HG03432 (cell line): ENCODE measurements at regions not wholly inside any gene's neighbourhood (a gene's known extent, or its start where the extent isn't known, plus 50 kb on each side); places are given as distances from the start of the nearest gene placed in this dataset.

Experiments used
- ATAC-seq: cut with Tn5 transposase; IDR thresholded peaks from one replicate; pipeline ENCODE4 v1.9.1; 2021; ENCODE audit warnings: mild to moderate bottlenecking, moderate library complexity; ENCODE audit not compliant: unreplicated experiment

DNA sequence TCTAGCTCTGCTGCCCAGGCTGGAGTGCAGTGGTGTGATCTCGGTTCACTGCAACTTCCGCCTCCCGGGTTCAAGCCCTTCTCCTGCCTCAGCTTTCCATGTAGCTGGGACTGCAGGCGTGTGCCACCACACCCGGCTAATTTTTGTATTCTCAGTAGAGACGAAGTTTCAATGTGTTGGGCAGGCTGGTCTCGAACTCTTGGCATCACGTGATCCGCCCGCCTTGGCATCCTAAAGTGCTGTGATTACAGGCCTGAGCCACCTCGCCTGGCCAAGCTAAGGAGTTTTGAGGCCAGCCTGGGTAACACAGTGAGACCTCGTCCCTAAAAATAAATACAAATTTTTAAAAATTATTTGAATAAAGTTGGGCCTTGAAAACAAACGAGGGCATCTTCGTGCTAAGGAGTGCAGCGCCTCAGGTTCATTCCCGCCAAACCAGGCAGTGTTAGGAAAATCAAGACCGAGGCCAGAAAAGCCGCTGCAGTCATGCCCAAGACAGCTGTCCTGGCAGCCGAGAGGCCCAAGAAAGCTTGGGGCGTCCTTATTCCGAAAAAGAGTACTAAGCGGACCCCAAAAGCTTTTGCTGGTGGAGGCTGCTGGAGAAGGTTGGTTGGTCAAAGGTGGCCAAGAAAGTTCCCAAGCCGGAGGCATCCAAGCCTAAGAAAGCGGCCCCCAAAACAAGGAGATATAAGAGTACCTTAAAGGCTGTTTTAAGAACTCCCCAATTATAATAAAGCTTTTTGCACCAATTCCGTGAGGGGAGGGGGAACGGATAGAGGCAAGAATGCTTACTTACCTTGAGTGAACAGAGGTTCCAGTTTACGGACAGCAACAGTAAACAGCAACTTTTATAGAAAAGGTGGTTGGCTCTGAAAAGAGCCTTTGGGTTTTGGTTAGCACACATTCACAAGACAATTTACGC lies 109.0 kb downstream of the HFE start:
- no peak for ATAC-seq

DNA sequence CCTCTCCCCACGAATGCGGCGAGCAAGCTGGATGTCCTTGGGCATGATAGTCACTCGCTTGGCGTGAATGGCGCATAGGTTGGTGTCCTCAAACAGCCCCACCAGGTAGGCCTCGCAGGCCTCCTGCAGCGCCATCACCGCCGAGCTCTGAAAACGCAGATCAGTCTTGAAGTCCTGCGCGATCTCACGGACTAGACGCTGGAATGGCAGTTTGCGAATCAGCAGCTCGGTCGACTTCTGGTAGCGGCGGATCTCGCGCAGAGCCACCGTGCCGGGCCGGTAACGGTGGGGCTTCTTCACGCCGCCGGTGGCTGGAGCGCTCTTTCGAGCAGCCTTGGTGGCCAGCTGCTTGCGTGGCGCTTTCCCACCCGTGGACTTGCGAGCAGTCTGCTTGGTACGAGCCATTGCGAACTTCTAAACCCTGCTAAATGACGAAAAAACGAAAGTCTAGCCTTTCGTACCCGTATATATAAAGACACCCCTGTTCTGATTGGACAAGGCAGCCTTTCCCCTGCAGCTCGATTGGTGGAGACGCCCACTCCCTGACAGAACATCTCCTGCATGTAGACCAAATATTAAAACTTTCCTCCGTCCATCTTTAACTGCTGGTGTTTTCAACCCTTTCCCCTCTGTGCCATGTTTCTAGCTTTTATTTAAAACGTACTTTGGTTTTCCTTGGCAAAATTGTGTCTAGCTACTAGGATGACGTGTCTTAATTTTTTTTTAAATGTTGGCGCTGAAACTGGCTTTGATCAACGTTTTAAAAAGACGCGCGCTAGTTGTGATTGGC lies 109.8 kb downstream of the HFE start:
- ATAC-seq = peak; percentile 51

DNA sequence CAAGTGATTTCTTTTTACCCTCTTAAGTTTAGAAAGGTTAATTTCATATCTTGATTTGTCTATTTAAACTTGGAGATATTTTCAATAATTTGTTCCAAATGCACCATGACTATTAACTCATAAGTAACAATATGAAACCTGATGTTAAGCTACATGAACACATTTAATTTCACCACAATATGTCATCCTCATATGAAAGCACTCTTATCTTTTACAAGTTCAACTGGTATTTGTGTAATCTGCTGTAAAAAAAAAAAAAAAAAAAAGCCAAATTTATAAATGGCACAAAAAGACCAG lies 110.4 kb downstream of the HFE start:
- no peak for ATAC-seq

DNA sequence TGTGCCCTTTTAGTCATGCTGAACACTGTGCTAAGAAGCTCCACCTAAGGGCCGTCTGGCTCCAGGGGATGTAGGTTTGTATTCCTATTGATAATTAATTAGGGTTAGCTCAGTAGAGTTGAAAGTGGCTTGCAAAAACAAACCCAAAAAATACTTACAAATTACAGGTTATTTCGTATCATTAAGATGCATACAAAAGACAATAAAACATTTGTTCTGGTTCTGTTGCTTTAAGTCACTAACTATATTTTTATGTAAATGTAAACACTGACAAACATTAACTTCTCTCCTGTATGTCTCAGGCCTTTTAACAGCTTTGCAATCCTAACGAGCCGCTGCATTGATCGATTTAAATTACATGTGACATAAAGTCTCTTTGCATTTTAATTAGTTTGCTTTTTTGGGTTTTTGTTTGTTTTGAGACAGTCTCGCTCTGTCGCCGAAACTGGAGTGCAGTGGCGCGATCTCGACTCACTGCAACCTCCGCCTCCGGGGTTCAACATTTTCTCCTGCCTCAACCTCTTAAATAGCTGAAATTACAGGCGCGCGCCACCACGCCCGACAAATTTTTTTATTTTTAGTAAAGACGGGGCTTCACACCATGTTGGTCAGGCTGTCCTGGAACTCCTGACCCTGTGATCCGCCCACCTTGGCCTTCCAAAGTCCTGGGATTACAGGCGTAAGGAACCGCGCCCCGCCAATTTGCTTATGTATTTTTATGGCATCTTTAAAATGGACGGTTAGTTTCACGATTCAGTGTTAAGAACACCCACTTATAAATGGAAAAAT lies 110.9 kb downstream of the HFE start:
- ATAC-seq = no peak

DNA sequence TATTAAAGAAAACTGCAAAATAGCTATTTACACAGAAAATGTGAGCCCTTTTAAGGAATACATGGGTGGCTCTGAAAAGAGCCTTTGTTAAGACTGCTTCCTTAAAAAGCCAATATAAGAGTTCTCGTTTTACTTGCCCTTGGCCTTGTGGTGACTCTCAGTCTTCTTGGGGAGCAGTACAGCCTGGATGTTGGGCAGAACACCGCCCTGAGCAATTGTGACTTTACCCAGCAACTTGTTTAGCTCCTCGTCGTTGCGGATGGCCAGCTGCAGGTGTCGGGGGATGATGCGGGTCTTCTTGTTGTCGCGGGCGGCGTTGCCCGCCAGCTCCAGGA lies 111.5 kb downstream of the HFE start:
- ATAC-seq = no peak

DNA sequence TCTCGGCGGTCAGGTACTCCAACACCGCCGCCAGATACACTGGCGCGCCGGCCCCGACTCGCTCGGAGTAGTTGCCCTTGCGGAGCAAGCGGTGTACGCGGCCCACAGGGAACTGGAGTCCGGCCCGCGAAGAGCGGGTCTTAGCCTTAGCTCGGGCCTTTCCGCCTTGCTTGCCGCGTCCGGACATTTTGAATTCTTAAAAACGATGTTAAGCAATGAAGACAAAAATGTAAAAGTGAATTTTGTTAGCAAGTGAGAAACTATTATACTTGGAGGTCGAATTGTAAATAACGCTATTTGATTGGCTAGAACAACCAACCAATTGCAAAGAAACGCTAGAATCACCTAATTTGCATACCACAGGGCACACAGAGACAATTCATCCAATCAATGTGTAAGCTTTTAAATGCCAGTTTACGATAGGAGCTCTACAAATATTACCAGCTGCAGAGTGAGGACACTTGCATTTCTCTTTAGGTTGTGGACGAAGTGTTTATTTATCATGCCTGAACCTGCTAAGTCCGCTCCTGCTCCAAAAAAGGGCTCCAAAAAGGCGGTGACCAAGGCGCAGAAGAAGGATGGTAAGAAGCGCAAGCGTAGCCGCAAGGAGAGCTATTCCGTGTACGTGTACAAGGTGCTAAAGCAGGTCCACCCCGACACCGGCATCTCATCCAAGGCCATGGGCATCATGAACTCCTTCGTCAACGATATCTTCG lies 112.0 kb downstream of the HFE start:
- peak; percentile 53 for ATAC-seq

DNA sequence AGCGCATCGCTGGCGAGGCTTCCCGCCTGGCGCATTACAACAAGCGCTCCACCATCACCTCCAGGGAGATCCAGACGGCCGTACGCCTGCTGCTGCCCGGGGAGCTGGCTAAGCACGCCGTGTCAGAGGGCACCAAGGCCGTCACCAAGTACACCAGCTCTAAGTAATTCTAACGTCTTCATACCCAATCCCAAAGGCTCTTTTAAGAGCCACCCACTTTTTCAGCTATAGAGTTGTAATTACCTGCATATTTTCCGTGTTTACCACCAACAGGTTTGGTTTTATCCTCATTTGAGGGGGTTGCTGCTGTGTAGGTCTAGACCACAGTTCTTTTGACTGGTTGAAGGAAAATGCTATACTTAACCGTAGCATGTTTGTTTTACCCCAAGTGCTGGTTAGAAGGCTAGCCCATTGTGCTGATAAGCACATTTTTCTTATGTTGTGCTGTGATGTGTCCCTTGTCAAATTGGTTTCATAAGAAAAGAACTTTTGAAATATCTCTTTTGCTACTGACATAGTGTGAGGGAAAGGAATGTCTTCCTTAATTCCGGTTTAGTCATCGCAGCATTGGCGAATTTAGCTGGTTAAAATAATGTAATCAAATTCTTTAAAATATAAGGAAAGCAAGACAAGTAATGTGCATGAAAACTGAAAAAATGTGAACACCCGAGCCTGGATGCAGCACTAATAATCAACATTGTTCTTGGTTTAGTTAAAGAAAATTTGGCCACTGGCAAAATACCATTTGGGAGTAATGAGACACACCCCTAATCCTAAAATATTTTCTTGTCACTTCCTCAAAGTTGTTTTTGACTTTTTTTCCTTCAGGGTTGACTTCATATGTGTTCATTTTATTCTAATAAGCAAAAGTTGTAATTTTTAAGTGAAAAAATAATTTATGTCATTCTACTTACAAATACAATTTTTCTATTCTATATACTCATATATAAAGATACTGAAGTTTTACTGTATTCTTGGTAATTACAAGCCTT lies 112.8 kb downstream of the HFE start:
- no peak for ATAC-seq

DNA sequence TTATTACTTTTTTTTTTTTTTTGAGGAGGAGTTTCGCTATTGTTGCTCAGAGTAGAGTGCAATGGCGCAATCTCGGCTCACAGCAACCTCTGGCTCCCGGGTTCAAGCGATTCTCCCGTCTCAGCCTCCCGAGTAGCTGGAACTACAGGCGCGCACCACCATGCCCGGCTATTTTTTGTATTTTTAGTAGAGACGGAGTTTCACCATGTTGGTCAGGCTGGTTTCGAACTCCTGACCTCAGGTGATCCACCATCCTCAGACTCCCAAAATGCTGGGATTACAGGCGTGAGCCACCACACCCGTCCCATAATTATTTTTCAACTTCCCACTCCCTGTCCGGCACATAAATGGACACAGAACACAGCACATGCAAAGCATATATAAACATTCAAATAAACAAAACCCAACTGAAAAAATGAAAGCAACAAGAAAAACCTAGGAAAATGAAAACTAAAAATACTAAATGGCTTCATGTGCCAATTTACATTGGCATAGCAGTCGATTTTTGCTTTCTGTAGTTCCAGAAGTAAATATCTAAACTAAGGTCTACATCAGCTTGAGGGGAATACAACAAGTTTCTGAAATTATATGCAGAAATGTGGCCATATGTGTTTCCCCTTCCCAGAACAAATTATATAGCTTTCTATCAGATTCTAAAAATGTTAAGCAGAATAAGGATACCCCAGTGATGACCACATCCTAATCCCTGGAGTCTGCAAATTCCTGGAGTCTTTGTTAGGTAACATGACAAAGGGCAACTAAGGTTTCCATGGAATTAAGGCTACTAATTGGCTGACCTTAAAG lies 113.9 kb downstream of the HFE start:
- no peak for ATAC-seq

DNA sequence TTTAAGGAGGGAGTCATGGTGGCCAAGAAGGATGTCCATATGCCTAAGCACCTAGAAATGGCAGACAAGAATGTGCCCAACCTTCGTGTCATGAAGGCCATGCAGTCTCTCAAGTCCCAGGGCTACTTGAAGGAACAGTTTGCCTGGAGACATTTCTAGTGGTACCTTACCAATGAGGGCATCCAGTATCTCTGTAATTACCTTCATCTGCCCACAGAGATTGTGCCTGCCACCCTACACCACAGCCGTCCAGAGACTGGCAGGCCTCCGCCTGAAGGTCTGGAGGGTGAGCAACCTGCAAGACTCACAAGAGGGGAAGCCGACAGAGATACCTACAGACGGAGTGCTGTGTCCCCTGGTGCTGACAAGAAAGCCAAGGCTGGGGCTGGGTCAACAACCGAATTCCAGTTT lies 115.0 kb downstream of the HFE start:
- no peak for ATAC-seq

DNA sequence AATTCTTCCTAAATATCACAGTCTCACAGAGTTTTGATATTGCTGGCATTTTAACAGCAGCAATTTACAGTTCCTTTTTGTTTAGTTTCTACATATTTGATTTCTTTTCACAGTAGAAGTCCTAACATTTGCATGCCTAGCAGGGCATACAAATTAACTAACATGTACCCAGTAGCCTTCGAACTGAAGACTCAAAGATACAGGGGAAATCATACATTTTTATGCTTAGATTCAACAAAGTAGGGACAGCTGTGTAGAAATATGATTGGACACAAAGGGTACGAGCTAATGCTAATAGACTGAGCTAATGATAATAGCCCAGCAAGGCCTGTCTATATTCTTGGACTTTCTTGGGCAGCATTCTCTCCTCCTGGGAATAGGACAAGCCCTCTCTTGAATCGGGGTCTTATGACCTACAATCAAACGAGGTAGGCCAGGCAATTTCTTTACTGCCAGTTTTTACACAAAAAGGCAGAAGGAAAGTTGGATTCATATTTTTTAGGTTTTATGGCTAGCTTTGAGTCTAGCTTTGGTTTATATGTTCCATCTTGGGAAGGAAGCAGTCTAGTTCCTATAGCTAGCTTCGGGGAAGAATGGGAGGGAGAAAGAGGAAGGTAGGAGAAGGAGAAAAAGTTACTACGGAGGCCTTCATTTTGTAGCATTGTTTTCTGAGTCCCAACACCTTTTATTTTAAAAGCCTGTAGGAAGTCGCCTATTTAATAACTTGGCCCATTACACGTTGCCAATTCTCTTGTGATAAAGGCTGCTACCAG lies 115.8 kb downstream of the HFE start:
- no peak for ATAC-seq

DNA sequence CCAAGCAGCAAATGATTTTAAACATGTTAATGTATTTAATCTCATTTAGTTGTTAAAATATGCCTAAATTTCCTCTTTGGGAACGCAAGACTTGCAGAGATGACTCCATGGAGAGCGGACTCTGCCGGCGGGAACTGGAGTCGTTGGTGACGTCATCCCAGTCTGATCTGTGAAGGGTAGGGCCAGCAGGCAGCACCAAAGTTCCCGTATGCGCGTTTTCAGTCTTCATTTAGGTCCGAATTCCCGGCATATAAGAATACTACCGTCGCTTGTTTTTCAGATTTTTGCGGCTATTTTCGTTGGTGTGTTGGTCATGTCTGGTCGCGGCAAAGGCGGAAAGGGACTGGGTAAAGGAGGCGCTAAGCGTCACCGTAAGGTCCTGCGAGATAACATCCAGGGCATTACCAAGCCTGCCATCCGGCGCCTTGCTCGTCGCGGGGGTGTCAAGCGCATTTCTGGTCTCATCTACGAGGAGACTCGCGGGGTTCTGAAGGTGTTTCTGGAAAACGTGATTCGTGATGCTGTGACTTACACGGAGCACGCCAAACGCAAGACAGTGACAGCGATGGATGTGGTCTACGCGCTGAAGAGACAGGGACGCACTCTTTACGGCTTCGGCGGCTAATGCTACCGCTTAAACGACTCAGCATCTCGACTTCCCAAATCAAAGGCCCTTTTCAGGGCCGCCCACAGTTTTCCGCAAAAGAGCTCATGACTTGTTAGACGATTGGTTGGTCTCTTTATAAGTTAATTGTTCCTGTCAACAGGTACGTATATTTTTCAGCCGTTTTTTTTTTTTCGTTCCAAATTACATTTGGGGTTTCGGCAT lies 117.3 kb downstream of the HFE start:
- peak; percentile 57 for ATAC-seq

DNA sequence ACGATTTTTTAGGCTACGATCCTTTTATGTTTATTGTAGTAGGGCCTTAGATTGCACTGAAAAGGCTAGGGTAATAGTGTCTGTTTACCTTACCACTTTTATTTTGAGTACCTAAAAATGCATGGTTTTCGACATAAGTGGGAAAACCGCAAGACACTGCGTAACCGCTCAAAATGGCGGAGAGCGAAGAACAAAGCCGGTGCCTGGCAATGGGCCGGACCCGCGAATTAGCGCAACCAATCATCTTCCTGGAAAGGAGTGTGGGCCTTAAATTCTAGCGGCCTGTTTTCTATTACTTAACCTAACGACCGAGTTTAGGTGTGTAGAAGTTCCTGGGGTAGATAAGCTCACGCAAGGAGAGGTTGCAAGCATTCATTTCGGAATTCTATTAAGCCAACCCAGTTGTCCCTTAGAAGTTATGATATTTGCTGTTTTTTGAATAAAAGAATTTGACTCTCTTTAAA lies 118.0 kb downstream of the HFE start:
- peak; percentile 40 for ATAC-seq

DNA sequence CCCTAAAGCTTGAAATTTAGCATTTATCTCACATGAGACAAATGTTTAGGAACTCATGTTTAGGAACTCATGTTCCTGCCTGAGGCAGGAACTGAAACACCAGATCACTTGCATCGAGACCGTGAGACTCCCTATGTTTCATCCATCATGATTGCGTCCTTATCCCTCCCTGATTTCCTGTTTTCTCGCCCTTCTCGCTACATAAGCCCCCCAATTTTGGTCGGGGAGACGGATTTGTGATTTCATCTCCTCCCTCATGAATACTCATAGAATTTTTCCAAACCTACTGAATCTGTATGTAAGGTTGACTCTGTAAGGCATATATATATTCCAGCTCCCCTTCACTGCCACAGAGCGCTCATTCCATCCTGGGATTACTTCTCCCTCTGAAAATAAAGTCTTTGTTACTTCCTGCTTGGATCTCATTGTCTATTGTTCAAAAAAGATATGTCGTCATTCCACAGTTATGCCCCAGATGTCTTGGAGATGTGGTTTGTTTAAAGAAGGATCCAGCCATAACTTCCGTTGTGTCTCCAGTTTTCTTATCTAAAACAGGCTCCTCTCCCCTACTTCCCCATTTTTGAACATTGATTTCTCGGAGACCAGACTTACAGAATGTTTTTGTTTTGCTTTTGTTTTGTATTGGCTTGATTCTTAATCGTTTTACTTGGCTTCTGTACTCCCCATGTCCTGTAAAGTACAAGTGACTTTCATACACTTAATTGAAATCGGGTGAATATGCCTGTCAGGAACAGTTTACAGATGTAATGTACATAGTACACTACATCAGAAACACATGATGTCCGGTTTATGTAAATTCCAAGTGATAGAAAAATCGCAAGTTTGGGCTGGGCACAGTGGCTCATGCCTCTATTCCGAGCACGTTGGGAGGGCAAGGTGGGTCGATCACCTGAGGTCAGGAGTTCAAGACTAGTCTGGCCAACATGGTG lies 118.7 kb downstream of the HFE start:
- ATAC-seq = no peak

DNA sequence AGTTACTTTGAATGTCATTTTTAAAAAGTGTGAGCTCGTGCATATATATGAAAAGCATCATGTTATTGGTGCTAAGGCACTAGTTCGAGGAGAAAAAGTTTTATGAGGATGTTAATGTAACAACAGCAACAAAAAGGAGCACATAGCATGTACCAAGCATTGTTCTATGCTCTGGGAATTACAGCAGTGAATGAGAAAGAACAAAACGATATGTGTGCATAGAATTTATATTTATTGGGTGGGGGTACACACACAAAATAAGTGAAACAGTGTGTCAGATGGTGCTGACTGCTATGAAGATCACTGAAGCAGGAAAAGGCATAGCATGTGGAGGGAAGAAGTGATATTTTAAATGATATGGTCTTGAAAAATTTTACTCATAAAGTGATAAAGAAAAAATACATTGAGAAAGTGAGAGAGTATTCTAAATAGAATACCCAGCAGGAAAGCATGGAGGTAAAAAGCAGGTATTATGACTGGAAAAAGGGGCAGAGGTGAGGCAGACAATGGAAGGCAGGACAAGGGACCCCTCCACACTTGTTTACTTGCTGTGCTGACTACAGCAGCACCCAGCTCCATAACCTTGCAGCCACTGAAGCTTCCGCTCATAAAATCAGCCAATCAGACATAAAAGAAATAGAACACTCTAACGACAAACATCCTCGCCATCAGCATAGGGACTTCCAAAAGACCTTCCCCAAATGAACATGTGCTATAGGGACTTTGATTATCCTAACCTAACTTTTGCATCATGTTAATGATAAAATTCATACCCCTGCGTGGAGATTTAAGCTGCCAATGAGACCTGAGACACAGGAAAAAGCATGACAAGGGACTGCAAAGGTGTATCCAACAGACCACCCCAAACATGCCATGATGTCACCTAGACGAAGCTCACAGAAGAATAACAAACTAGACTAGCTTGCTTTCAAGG lies 119.9 kb downstream of the HFE start:
- ATAC-seq = no peak

DNA sequence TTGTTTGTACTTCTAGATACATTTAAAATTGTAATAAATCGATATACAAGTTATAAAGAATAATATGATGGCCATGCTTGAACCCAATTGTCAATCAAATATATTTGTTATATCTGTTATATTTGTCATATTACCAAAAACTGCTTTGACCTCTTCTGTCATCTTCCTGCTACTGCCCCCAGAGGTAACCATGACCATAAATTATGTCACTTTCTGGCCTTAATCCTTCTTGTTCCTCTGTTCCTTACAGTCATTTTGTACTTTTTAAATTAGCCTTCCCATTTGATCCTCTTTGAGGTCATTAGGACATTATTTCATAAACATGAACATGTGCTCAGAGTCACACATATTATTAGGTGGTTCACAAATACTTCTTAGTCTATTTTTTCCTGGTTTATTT lies 124.7 kb downstream of the HFE start:
- ATAC-seq = no peak
